H1 (cell line): ENCODE measurements at regions not wholly inside any gene's neighbourhood (a gene's known extent, or its start where the extent isn't known, plus 50 kb on each side); places are given as distances from the start of the nearest gene placed in this dataset.

Experiments used
- CTCF ChIA-PET: fragments of 300-600 bp; sonication (Branson Sonifier 250); formaldehyde crosslinking; loops from one replicate; lab custom pipeline; 2021; ENCODE audit not compliant: partially characterized antibody; lab: Charles Lee
- POLR2A ChIA-PET: fragments of 300-600 bp; sonication (Branson Sonifier 250); formaldehyde crosslinking; loops from one replicate; lab custom pipeline; 2021; ENCODE audit warnings: inconsistent platforms; ENCODE audit not compliant: partially characterized antibody; lab: Charles Lee
- DNase-seq, 2 experiments: peaks; one replicate each; pipeline versions ENCODE4 v3.0.0 to v3.0.0-alpha.2; 2010 to 2022; ENCODE audit warnings: low spot score in 2 of 2, low read depth in 1 of 2, mixed read lengths in 1 of 2
- FAIRE-seq: peaks from 2 replicates; lab custom pipeline; 2011; peaks lifted over from hg19 to GRCh38; lab: Jason Lieb, UNC
- H2AFZ ChIP-seq: 2 replicates; pipeline ENCODE4 v1.8.1; 2012; ENCODE audit warnings: low read length, inconsistent platforms
- H2AK5ac ChIP-seq: 2 replicates; pipeline ENCODE4 v1.6.1; 2013; ENCODE audit warnings: low read depth, low read length
- H2BK120ac ChIP-seq: replicated peaks from 2 replicates; pipeline ENCODE3; 2013; ENCODE audit warnings: low read depth, low read length, inconsistent platforms
- H2BK12ac ChIP-seq: 2 replicates; pipeline ENCODE4 v1.6.1; 2013; ENCODE audit warnings: low read depth, low read length
- H2BK15ac ChIP-seq: 2 replicates; pipeline ENCODE4 v1.6.1; 2013; ENCODE audit warnings: low read length
- H2BK20ac ChIP-seq: 2 replicates; pipeline ENCODE4 v1.6.1; 2013; ENCODE audit warnings: low read length
- H2BK5ac ChIP-seq: 2 replicates; pipeline ENCODE4 v1.6.1; 2013; ENCODE audit warnings: low read depth, low read length
- H3K14ac ChIP-seq: 2 replicates; pipeline ENCODE4 v1.6.1; 2013; ENCODE audit warnings: inconsistent platforms; ENCODE audit not compliant: insufficient read length
- H3K18ac ChIP-seq: 2 replicates; pipeline ENCODE4 v1.6.1; 2013; ENCODE audit warnings: low read length; ENCODE audit errors: extremely low read depth
- H3K23ac ChIP-seq: 2 replicates; pipeline ENCODE4 v1.6.1; 2013; ENCODE audit warnings: inconsistent platforms; ENCODE audit not compliant: insufficient read length
- H3K23me2 ChIP-seq: 2 replicates; pipeline ENCODE4 v1.6.1; 2013; ENCODE audit warnings: low read depth, low read length
- H3K27ac ChIP-seq: 2 replicates; pipeline ENCODE4 v1.6.1; 2011; ENCODE audit warnings: low read depth, low read length, inconsistent platforms
- H3K27me3 ChIP-seq, 4 experiments: replicated peaks in 1 of 4; 1 replicate in 1 of 4; 2 replicates in 3 of 4; pipeline versions ENCODE4 v1.6.1 to v1.8.1; 2011 to 2013; ENCODE audit warnings: low read length in 3 of 4, mild to moderate bottlenecking in 3 of 4, inconsistent platforms in 2 of 4, mixed read lengths in 2 of 4, moderate library complexity in 1 of 4; ENCODE audit not compliant: control insufficient read depth in 3 of 4, insufficient read depth in 3 of 4; ENCODE audit errors: extremely low read depth in 1 of 4
- H3K36me3 ChIP-seq, 4 experiments: 2 replicates each; pipeline versions ENCODE4 v1.6.1 to v1.8.1; 2011 to 2013; ENCODE audit warnings: mild to moderate bottlenecking in 4 of 4, low read length in 3 of 4, moderate library complexity in 2 of 4, control low read depth in 1 of 4, inconsistent platforms in 1 of 4; ENCODE audit not compliant: insufficient read depth in 4 of 4, control insufficient read depth in 2 of 4
- H3K4ac ChIP-seq: replicated peaks from 2 replicates; pipeline ENCODE3; 2013; ENCODE audit warnings: low read length, low read depth, mixed read lengths, inconsistent platforms; ENCODE audit not compliant: insufficient read length
- H3K4me1 ChIP-seq, 4 experiments: replicated peaks in 1 of 4; 1 replicate in 1 of 4; 2 replicates in 3 of 4; pipeline versions ENCODE4 v1.6.1 to v1.8.1; 2011 to 2013; ENCODE audit warnings: low read length in 3 of 4, inconsistent platforms in 2 of 4, mixed read lengths in 1 of 4; ENCODE audit not compliant: insufficient read depth in 4 of 4, control insufficient read depth in 3 of 4
- H3K4me2 ChIP-seq, 2 experiments: 2 replicates each; pipeline versions ENCODE4 v1.6.1 to v1.8.1; 2011 to 2013; ENCODE audit warnings: low read depth in 2 of 2, low read length in 2 of 2, control low read depth in 1 of 2, inconsistent platforms in 1 of 2, mild to moderate bottlenecking in 1 of 2; ENCODE audit not compliant: insufficient read depth in 1 of 2
- H3K4me3 ChIP-seq, 4 experiments: fragments of 200-600, 300-600 bp in 1 of 4; sonication (generic), shearing (Covaris generic), sonication (Bioruptor Twin) in 1 of 4; 2 replicates each; pipeline versions ENCODE4 v1.5.1 to v1.8.1; 2011 to 2016; ENCODE audit warnings: low read length in 4 of 4, low read depth in 3 of 4, control low read depth in 2 of 4, inconsistent platforms in 2 of 4, mild to moderate bottlenecking in 2 of 4, mixed read lengths in 1 of 4, moderate library complexity in 1 of 4; ENCODE audit not compliant: insufficient read depth in 2 of 4; ENCODE audit errors: extremely low read depth in 1 of 4
- H3K56ac ChIP-seq: replicated peaks from 2 replicates; pipeline ENCODE3; 2013; ENCODE audit warnings: low read depth, mild to moderate bottlenecking, mixed read lengths, low read length, inconsistent platforms; ENCODE audit not compliant: insufficient read length
- H3K79me1 ChIP-seq: 2 replicates; pipeline ENCODE4 v1.6.1; 2013; ENCODE audit warnings: low read depth, low read length, control low read depth
- H3K79me2 ChIP-seq, 2 experiments: 2 replicates each; pipeline versions ENCODE4 v1.6.1 to v1.8.1; 2012 to 2013; ENCODE audit warnings: low read length in 2 of 2, mild to moderate bottlenecking in 2 of 2, inconsistent platforms in 1 of 2; ENCODE audit not compliant: insufficient read depth in 2 of 2, control insufficient read depth in 1 of 2
- H3K9ac ChIP-seq, 4 experiments: replicated peaks in 1 of 4; 1 replicate in 1 of 4; 2 replicates in 3 of 4; pipeline versions ENCODE4 v1.6.1 to v1.8.1; 2011 to 2013; ENCODE audit warnings: low read depth in 3 of 4, low read length in 3 of 4, control low read depth in 2 of 4, mild to moderate bottlenecking in 2 of 4, moderate library complexity in 2 of 4, inconsistent platforms in 1 of 4; ENCODE audit errors: extremely low read depth in 1 of 4
- H3K9me3 ChIP-seq, 2 experiments: 2 replicates each; pipeline versions ENCODE4 v1.6.1 to v1.8.1; 2012 to 2013; ENCODE audit warnings: mild to moderate bottlenecking in 2 of 2, moderate library complexity in 2 of 2, control low read depth in 1 of 2, inconsistent platforms in 1 of 2, low read depth in 1 of 2, low read length in 1 of 2, mixed read lengths in 1 of 2; ENCODE audit not compliant: insufficient read depth in 2 of 2
- H4K20me1 ChIP-seq, 2 experiments: replicated peaks in 1 of 2; 2 replicates each; pipeline versions ENCODE3 to v1.8.1; 2011 to 2013; ENCODE audit warnings: inconsistent platforms in 2 of 2, low read length in 2 of 2, mild to moderate bottlenecking in 1 of 2; ENCODE audit not compliant: insufficient read depth in 2 of 2, control insufficient read depth in 1 of 2
- H4K5ac ChIP-seq: 2 replicates; pipeline ENCODE4 v1.6.1; 2013; ENCODE audit warnings: low read length, low read depth, mixed read lengths, inconsistent platforms; ENCODE audit not compliant: insufficient read length
- H4K8ac ChIP-seq: 2 replicates; pipeline ENCODE4 v1.8.0; 2013; ENCODE audit warnings: mild to moderate bottlenecking, moderate library complexity, low read length, inconsistent platforms; ENCODE audit not compliant: insufficient read depth; ENCODE audit errors: extremely low read depth
- H4K91ac ChIP-seq: replicated peaks from 2 replicates; pipeline ENCODE3; 2013; ENCODE audit warnings: low read length, mixed read lengths, inconsistent platforms; ENCODE audit not compliant: insufficient read length
- BACH1 ChIP-seq: IDR thresholded peaks from 2 replicates; pipeline ENCODE4 v1.6.1; 2012; ENCODE audit warnings: low read length, improper control_type of control experiment
- CBX8 ChIP-seq: fragments of 300-800, 300-1000 bp; sonication (generic); IDR thresholded peaks from 2 replicates; pipeline ENCODE4 v1.7.1; 2016; ENCODE audit warnings: low read depth, low read length, borderline replicate concordance
- MAX ChIP-seq: IDR thresholded peaks from 2 replicates; pipeline ENCODE4 v1.6.1; 2012; ENCODE audit warnings: inconsistent platforms
- RFX5 ChIP-seq: IDR thresholded peaks from 2 replicates; pipeline ENCODE4 v1.6.1; 2011; ENCODE audit warnings: low read depth, low read length, improper control_type of control experiment, borderline replicate concordance
- WGBS, 2 experiments: shearing (Covaris generic) in 1 of 2; methylation state at CpG; one replicate each; pipeline versions ENCODE4 v1.1.6 to v1.1.7; 2013 to 2015; ENCODE audit warnings: low lambda C conversion rate in 2 of 2, mixed read lengths in 2 of 2, inconsistent platforms in 1 of 2, low coverage in 1 of 2, missing lambda C conversion rate in 1 of 2; ENCODE audit not compliant: insufficient replicate concordance in 2 of 2, insufficient coverage in 1 of 2, insufficient read length in 1 of 2; ENCODE audit errors: extremely low coverage in 1 of 2, missing lambda C conversion rate in 1 of 2; 5-methylcytosine and 5-hydroxymethylcytosine counted together

- TF ChIP-seq BACH1, result no peak
- no peak for TF ChIP-seq CBX8
- TF ChIP-seq MAX, result no peak
- TF ChIP-seq RFX5, result no peak
- TF ChIP-seq, all 59 proteins: peak for 0
- Histone ChIP-seq H2BK120ac (no peak overlapping the region), H2AFZ (no peak overlapping the region), H4K91ac (no peak overlapping the region), H3K4me1 (no peaks in the 10 kb centered on the region), H2BK12ac (no peak overlapping the region), H3K27ac (no peak overlapping the region), H3K4me3 (no peak overlapping the region), H2AK5ac (no peak overlapping the region), H3K23ac (no peak overlapping the region), H4K5ac (no peak overlapping the region), H3K14ac (no peak overlapping the region), H3K36me3 (peaks cover 0 to 6% (median 0%) of the 10 kb centered on the region in 4 experiments; a peak in 1 of 8 replicates), H3K9ac (no peak overlapping the region), H2BK5ac (no peak overlapping the region), H3K79me1 (no peaks in the 10 kb centered on the region), H3K79me2 (no peaks in the 10 kb centered on the region), H4K8ac (no peak overlapping the region), H3K4ac (no peak overlapping the region), H3K4me2 (no peak overlapping the region), H3K56ac (no peak overlapping the region), H2BK20ac (no peak overlapping the region), H3K9me3 (peaks cover 42 to 79% of the 10 kb centered on the region in 2 experiments), H4K20me1 (no peaks in the 10 kb centered on the region), H3K23me2 (no peaks in the 10 kb centered on the region; the same call in 1 of the 2 replicates), H3K18ac (no peak overlapping the region), H3K27me3 (peaks cover 0 to 3% (median 0%) of the 10 kb centered on the region in 4 experiments; a peak in 2 of 7 replicates), H2BK15ac (no peak overlapping the region)
- FAIRE-seq (no peak), DNase-seq (no peak)
- WGBS, 2 experiments, result 81% methylated on average over 10 of the region's 10 CpGs; no CpG with 5 or more reads in 1 of the 2 experiments
- POLR2A ChIA-PET, result no interaction called here
- CTCF ChIA-PET, result no interaction called here
Observed at GRCh38 chr20:29876911-29877285, 1380.6 kb upstream of the DEFB115 start.
